ENCODE measurements at regions not wholly inside any gene's neighbourhood (a gene's known extent, or its start where the extent isn't known, plus 50 kb on each side); places are given as distances from the start of the nearest gene placed in this dataset.

GRCh38 chr4:30600246-30601017, 119.7 kb upstream of the PCDH7 start:
- in situ Hi-C loops (cut with HindIII; ENCODE audit: low sequenced_read_pairs), result no loop called here
- no peak for TF ChIP-seq CTCF (IDR thresholded peaks at IDR 0.05; ENCODE audit: low read depth, low read length, missing control alignments)
- DNase-seq (ENCODE audit: low read depth), result peak; percentile 19

GRCh38 chr4:30601070-30601865, 118.9 kb upstream of the PCDH7 start:
- no peak overlapping the region for H3K4me3 ChIP-seq (ENCODE audit: low read depth, low read length)
- no peak for TF ChIP-seq CTCF (IDR thresholded peaks at IDR 0.05; ENCODE audit: low read depth, low read length, missing control alignments)
- DNase-seq (ENCODE audit: low read depth), result no peak
- in situ Hi-C loops (cut with HindIII; ENCODE audit: low sequenced_read_pairs), result no loop called here

More at GRCh38 chr4:30600246-30601017, 119.7 kb upstream of the PCDH7 start:
- H3K4me3 ChIP-seq (ENCODE audit: low read depth, low read length), result no peak overlapping the region

GRCh38 chr4:30605616-30606190, 114.5 kb upstream of the PCDH7 start:
- no peak for TF ChIP-seq CTCF (IDR thresholded peaks at IDR 0.05; ENCODE audit: low read depth, low read length, missing control alignments)
- peak; percentile 8 for DNase-seq (ENCODE audit: low read depth)
- in situ Hi-C loops (cut with HindIII; ENCODE audit: low sequenced_read_pairs), result no loop called here
- no peak overlapping the region for H3K4me3 ChIP-seq (ENCODE audit: low read depth, low read length)

DNA sequence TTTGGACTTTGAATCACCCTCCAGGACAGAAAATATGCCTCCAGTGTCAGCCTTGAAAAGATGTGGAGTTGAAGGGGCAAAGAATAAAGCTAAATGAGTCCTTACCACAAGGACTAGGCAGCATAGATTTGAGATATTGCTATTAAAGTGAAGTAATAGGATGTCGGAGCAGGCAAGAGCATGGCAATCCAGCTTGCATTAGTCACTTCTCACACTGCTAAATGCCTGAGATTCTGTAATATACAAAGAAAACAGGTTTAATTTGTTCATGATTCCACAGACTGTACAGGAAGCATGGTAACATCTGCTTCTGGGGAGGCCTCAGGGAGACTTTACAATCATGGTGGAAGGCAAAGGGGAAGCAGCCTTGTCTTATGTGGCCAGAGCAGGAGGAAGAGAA, 109.8 kb upstream of the PCDH7 start:
- DNase-seq (ENCODE audit: low read depth), result no peak

DNA sequence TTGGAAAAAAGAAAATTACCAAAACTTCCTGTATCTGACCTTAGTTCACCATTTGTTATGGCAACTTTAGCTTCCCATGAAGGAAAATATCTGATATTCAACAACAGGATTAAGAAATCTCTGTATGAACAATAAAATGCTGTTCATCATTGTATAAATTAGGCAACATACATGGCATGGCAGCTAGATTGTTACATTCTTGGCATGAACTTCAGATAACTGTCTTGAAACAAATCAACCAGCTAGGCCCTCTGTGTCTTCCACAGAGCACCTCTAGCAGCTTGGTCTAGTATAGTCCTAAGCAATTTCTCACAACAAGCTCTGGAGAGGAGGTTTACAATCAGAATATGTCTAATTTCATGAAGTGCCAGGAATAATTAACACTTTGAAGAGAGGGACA, 105.4 kb upstream of the PCDH7 start:
- DNase-seq (ENCODE audit: low read depth), result no peak
- H3K4me3 ChIP-seq (ENCODE audit: low read depth, low read length), result no peak overlapping the region
- no peak for TF ChIP-seq CTCF (IDR thresholded peaks at IDR 0.05; ENCODE audit: low read depth, low read length, missing control alignments)
- in situ Hi-C loops (cut with HindIII; ENCODE audit: low sequenced_read_pairs), result no loop called here

More for the DNA sequence above, 109.8 kb upstream of the PCDH7 start:
- no peak for TF ChIP-seq CTCF (IDR thresholded peaks at IDR 0.05; ENCODE audit: low read depth, low read length, missing control alignments)
- in situ Hi-C loops (cut with HindIII; ENCODE audit: low sequenced_read_pairs), result no loop called here
- H3K4me3 ChIP-seq (ENCODE audit: low read depth, low read length), result no peak overlapping the region

GRCh38 chr4:30616942-30617646, 103.1 kb upstream of the PCDH7 start:
- in situ Hi-C loops (cut with HindIII; ENCODE audit: low sequenced_read_pairs), result no loop called here
- TF ChIP-seq CTCF (IDR thresholded peaks at IDR 0.05; ENCODE audit: low read depth, low read length, missing control alignments), result no peak
- no peak overlapping the region for H3K4me3 ChIP-seq (ENCODE audit: low read depth, low read length)
- DNase-seq (ENCODE audit: low read depth), result no peak

All from astrocyte of the cerebellum (primary cell).